Mesothelial cell of epicardium (in vitro differentiated cells): ENCODE measurements at regions not wholly inside any gene's neighbourhood (a gene's known extent, or its start where the extent isn't known, plus 50 kb on each side); places are given as distances from the start of the nearest gene placed in this dataset.

Experiments used
- DNase-seq, 2 experiments: peaks; one replicate each; pipeline ENCODE4 v3.0.0; 2021; ENCODE audit warnings: low spot score in 2 of 2; ENCODE audit not compliant: unreplicated experiment in 2 of 2
- H3K27ac Mint-ChIP-seq: 2 replicates; pipeline ENCODE4 v1.8.0; 2021; ENCODE audit warnings: mixed read lengths
- H3K27me3 Mint-ChIP-seq: 2 replicates; pipeline ENCODE4 v1.8.0; 2021; ENCODE audit warnings: low read depth, mixed read lengths
- H3K36me3 Mint-ChIP-seq: 2 replicates; pipeline ENCODE4 v1.8.0; 2021; ENCODE audit warnings: mixed read lengths
- H3K4me1 Mint-ChIP-seq: 2 replicates; pipeline ENCODE4 v1.8.0; 2021; ENCODE audit warnings: mixed read lengths
- H3K4me3 Mint-ChIP-seq: 2 replicates; pipeline ENCODE4 v1.8.0; 2021; ENCODE audit warnings: mild to moderate bottlenecking, moderate library complexity, mixed read lengths
- H3K9me3 Mint-ChIP-seq: 2 replicates; pipeline ENCODE4 v1.8.0; 2021; ENCODE audit warnings: mixed read lengths
- TF ChIP-seq, protein P1 (sequence below): fragments of 200-600 bp; sonication (generic); IDR thresholded peaks from one replicate; pipeline ENCODE4 v1.5.0; 2021; ENCODE audit warnings: antibody characterized with exemption; ENCODE audit not compliant: unreplicated experiment

DNA sequence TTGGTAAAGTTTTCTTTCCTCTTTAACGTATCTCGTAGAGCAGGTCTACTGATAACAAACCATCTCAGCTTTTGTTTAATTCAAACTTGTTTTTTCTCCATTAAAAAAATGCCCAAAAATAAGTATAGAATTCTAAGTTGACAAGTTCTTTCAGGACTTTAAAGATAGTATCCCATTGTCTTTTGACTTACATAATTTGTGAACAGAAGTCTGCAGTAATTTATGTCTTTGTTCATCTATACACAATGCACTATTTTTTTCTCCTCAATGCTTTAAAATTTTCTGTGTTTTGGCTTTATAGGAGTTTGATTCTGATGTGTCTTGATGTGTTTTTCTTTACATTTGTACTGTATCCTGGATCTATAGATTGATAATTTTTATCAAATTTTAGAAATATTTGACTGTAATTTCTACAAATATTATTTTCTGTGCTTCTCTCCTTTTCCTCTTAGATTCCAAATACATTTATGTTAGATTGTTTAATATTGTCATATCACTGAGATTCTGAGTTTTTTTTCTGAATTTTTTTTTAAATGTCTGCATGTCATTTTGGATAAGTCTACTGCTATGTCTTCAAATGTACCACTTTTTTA, 143.3 kb downstream of the FTCDNL1 start:
- TF ChIP-seq, protein P1, sequence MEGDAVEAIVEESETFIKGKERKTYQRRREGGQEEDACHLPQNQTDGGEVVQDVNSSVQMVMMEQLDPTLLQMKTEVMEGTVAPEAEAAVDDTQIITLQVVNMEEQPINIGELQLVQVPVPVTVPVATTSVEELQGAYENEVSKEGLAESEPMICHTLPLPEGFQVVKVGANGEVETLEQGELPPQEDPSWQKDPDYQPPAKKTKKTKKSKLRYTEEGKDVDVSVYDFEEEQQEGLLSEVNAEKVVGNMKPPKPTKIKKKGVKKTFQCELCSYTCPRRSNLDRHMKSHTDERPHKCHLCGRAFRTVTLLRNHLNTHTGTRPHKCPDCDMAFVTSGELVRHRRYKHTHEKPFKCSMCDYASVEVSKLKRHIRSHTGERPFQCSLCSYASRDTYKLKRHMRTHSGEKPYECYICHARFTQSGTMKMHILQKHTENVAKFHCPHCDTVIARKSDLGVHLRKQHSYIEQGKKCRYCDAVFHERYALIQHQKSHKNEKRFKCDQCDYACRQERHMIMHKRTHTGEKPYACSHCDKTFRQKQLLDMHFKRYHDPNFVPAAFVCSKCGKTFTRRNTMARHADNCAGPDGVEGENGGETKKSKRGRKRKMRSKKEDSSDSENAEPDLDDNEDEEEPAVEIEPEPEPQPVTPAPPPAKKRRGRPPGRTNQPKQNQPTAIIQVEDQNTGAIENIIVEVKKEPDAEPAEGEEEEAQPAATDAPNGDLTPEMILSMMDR, result no peak
- no peak for DNase-seq
- Mint-ChIP-seq H3K4me1 (no peaks in the 10 kb centered on the region), H3K27me3 (peaks cover 10% of the 10 kb centered on the region), H3K36me3 (peaks cover 4% of the 10 kb centered on the region), H3K4me3 (no peak overlapping the region), H3K27ac (no peak overlapping the region), H3K9me3 (peaks cover 41% of the 10 kb centered on the region)

DNA sequence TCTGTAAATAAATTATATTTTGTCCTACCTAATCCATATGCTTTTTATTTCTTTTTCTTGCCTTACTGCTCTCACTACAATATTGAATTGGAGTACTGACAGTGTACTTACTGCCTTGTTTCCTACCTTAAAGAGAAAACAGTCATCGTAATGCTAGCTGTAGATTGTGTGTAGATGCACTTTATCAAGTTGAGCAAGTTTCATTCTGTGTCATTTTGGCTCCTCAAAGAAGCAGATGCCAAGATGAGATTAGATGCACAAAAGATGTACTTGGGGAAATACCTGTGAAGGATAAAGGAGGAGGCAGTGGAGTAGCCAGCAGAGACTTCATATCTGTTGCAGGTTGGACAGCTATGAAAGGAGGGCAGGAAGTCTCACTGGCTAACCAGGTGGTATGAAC, 145.5 kb downstream of the FTCDNL1 start:
- Mint-ChIP-seq H3K4me1 (no peaks in the 10 kb centered on the region), H3K36me3 (peaks cover 4% of the 10 kb centered on the region), H3K27ac (no peak overlapping the region), H3K27me3 (no peaks in the 10 kb centered on the region), H3K9me3 (peaks cover 41% of the 10 kb centered on the region), H3K4me3 (no peak overlapping the region)
- no peak for DNase-seq
- TF ChIP-seq, protein P1, result no peak

DNA sequence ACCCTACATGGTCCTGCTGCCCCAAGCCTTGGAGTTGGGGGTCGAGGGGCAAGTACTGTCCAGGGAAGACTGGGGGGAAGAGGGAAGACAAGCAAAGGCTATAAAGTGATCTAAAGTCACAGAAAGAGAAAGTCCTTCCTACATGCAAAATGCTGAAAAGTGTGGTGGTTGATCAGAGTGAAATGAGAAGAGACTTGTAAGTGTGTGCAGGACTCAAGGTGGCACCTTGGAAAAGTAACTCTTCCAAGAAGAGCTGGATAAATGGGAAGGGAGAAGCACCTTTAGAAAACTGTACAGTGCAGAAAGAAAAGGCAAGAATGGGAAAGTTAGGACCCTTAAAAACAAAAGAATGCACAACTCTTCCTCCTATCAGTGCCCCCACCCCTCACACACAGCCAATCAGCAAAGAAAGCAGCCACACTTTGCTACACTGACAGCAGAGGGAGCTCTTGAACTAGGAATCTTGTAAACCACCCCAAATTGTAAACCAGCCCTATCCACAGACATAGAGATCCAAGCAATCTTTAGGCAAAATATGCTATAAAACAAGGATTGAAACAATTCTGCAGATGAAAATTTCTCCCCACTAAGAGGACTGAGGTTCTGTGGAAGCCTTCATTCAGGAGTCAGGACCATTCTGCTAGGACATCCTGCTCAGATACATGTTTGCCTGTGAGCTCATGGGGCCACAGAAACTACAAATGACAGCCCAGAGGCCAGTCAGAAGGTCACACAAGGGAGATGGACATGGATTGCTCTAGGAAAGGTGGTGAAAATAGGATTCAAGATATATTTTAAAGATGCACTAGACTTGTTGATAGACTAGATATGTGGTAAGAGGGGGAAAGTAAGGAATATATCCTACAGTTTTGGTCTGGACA, 146.4 kb downstream of the FTCDNL1 start:
- no peak for DNase-seq
- H3K4me1 Mint-ChIP-seq, result no peaks in the 10 kb centered on the region
- H3K9me3 Mint-ChIP-seq, result peaks cover 36% of the 10 kb centered on the region
- H3K4me3 Mint-ChIP-seq, result no peak overlapping the region
- H3K27ac Mint-ChIP-seq, result no peak overlapping the region
- H3K36me3 Mint-ChIP-seq, result peaks cover 4% of the 10 kb centered on the region
- peaks cover 5% of the 10 kb centered on the region for H3K27me3 Mint-ChIP-seq
- TF ChIP-seq, protein P1, result no peak

DNA sequence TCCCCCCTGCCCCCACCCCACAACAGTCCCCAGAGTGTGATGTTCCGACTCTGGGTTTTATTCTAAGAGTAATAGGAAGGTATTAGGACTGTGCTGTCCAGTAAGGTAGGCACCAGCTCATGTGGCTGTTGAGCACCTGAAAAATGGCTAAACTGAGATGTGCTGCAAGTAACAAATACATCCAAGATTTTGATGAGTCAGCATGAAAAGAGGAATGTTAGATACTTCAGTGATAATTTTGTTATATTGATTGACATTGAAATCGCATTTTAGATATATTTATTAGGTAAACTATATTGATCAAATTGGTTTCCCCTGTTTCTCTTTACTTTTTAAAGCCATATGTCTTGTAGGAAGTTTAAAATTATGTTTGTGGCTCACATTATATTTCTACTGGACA, 147.8 kb downstream of the FTCDNL1 start:
- H3K9me3 Mint-ChIP-seq, result peaks cover 23% of the 10 kb centered on the region
- H3K4me1 Mint-ChIP-seq, result no peaks in the 10 kb centered on the region
- no peak overlapping the region for H3K4me3 Mint-ChIP-seq
- H3K36me3 Mint-ChIP-seq, result peaks cover 4% of the 10 kb centered on the region
- H3K27me3 Mint-ChIP-seq, result peaks cover 12% of the 10 kb centered on the region
- no peak for DNase-seq
- no peak overlapping the region for H3K27ac Mint-ChIP-seq
- TF ChIP-seq, protein P1, result no peak

DNA sequence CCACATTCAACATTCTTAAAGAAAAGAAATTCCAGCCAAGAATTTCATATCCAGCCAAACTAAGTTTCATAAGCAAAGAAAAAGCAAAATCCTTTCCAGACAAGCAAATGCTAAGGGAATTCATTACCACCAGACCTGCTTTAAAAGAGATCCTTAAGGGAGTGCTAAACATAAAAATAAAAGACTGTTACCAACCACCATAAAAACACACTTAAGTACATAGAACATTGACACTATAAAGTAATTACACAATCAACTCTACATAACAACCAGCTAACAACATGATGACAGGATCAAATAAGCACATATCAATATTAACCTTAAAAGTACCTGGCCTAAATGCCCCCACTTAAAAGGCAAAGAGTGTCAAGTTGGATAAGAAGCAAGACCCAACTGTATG, 153.5 kb downstream of the FTCDNL1 start:
- peaks cover 13% of the 10 kb centered on the region for H3K4me1 Mint-ChIP-seq
- TF ChIP-seq, protein P1, result no peak
- no peak for DNase-seq
- H3K36me3 Mint-ChIP-seq, result no peaks in the 10 kb centered on the region
- H3K27me3 Mint-ChIP-seq, result peaks cover 28% of the 10 kb centered on the region
- H3K9me3 Mint-ChIP-seq, result no peaks in the 10 kb centered on the region
- no peak overlapping the region for H3K4me3 Mint-ChIP-seq
- no peak overlapping the region for H3K27ac Mint-ChIP-seq
